A549 (cell line): ENCODE measurements at regions not wholly inside any gene's neighbourhood (a gene's known extent, or its start where the extent isn't known, plus 50 kb on each side); places are given as distances from the start of the nearest gene placed in this dataset.

ENCODE experiments used
- CBX8 ChIP-seq: fragments of 200-600 bp; sonication (generic); IDR thresholded peaks from 2 replicates; pipeline ENCODE4 v1.6.1; 2016
- FOSB ChIP-seq: fragments of 250-450 bp; sonication (Bioruptor Pico); IDR thresholded peaks from 2 replicates; pipeline ENCODE4 v1.5.0; 2020; ENCODE audit warnings: mild to moderate bottlenecking, moderate library complexity
- GATA3 ChIP-seq: IDR thresholded peaks from 2 replicates; pipeline ENCODE4 v1.6.1; 2012; ENCODE audit warnings: borderline replicate concordance
- HDAC2 ChIP-seq: fragments of 200-600 bp; sonication (generic); IDR thresholded peaks from 2 replicates; pipeline ENCODE4 v1.6.1; 2016
- KDM5A ChIP-seq: fragments of 200-600 bp; sonication (generic); IDR thresholded peaks from 2 replicates; pipeline ENCODE4 v1.6.1; 2016; ENCODE audit warnings: antibody characterized with exemption, mild to moderate bottlenecking
- POLR2A ChIP-seq: IDR thresholded peaks from 2 replicates; pipeline ENCODE4 v1.6.1; 2012; ENCODE audit warnings: mild to moderate bottlenecking, low read length
- RCOR1 ChIP-seq: fragments of 150-350 bp; IDR thresholded peaks from 2 replicates; pipeline ENCODE4 v1.6.1; 2014; ENCODE audit warnings: antibody characterized with exemption, low read length, low read depth
- RFX5 ChIP-seq: fragments of 450-650 bp; IDR thresholded peaks from 2 replicates; pipeline ENCODE4 v1.7.1; 2014; ENCODE audit warnings: antibody characterized with exemption, mild to moderate bottlenecking, moderate library complexity
- SREBF2 ChIP-seq: fragments of 450-650 bp; IDR thresholded peaks from 2 replicates; pipeline ENCODE4 v1.6.1; 2014; ENCODE audit warnings: mild to moderate bottlenecking, moderate library complexity
- TF ChIP-seq, protein P1 (sequence below): fragments of >200 bp; sonication (Bioruptor Twin); formaldehyde crosslinking; IDR thresholded peaks from 3 replicates; pipeline ENCODE4 v1.5.1; 2016
- TF ChIP-seq, protein P2 (sequence below): IDR thresholded peaks from 2 replicates; pipeline ENCODE4 v1.6.1; 2012

DNA sequence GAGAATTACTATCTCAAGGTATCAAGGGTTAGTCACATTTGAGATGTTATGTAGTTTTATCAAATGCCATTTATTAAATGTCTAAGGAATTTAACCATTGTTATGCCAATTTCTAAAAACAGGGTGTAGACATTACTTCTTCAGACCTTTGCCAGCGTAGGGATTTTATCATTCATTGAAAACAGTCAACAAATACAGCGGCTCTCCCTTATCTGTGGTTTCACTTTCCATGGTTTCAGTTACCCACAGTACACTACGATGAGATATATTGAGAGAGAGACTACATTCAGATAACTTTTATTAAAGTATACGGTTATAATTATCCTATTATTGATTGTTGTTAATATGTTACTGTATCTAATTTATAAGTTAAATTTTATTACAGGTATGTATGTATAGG is 234.7 kb downstream of the TMX3 start:
- TF ChIP-seq, protein P1, sequence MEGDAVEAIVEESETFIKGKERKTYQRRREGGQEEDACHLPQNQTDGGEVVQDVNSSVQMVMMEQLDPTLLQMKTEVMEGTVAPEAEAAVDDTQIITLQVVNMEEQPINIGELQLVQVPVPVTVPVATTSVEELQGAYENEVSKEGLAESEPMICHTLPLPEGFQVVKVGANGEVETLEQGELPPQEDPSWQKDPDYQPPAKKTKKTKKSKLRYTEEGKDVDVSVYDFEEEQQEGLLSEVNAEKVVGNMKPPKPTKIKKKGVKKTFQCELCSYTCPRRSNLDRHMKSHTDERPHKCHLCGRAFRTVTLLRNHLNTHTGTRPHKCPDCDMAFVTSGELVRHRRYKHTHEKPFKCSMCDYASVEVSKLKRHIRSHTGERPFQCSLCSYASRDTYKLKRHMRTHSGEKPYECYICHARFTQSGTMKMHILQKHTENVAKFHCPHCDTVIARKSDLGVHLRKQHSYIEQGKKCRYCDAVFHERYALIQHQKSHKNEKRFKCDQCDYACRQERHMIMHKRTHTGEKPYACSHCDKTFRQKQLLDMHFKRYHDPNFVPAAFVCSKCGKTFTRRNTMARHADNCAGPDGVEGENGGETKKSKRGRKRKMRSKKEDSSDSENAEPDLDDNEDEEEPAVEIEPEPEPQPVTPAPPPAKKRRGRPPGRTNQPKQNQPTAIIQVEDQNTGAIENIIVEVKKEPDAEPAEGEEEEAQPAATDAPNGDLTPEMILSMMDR: no peak
- TF ChIP-seq RFX5 (no peak), POLR2A (no peak), HDAC2 (no peak), FOSB (CRISPR knock-in tag) (no peak), RCOR1 (no peak), GATA3 (no peak), CBX8 (no peak), KDM5A (no peak), SREBF2 (no peak)
- TF ChIP-seq, protein P2, sequence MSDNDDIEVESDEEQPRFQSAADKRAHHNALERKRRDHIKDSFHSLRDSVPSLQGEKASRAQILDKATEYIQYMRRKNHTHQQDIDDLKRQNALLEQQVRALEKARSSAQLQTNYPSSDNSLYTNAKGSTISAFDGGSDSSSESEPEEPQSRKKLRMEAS: no peak
